Endothelial cell of umbilical vein (primary cell): ENCODE measurements at regions not wholly inside any gene's neighbourhood (a gene's known extent, or its start where the extent isn't known, plus 50 kb on each side); places are given as distances from the start of the nearest gene placed in this dataset.

Experiments
- BruUV-seq: library from RNA; stranded (reverse); fragments of 400-500 nt; replicated peaks from 2 replicates; lab custom pipeline; 2021; lab: Mats Ljungman, UMichigan
- CTCF ChIA-PET: fragments of 300-600, 350-600 bp; sonication (Branson Sonifier 250); formaldehyde crosslinking; loops from one replicate; lab custom pipeline; 2021; ENCODE audit warnings: antibody characterized with exemption, inconsistent platforms; lab: Charles Lee
- POLR2A ChIA-PET: fragments of 300-600, 350-600 bp; sonication (Branson Sonifier 250); formaldehyde crosslinking; loops from one replicate; lab custom pipeline; 2021; ENCODE audit warnings: antibody characterized with exemption, inconsistent platforms; lab: Charles Lee
- DNase-seq: peaks from one replicate; pipeline ENCODE4 v3.0.0-alpha.2; 2011; ENCODE audit warnings: low read depth, low spot score
- FAIRE-seq: peaks from 2 replicates; lab custom pipeline; 2011; peaks lifted over from hg19 to GRCh38; lab: Jason Lieb, UNC
- H2AFZ ChIP-seq: 2 replicates; pipeline ENCODE4 v1.6.0; 2012; ENCODE audit warnings: low read depth, low read length, control low read depth, inconsistent platforms
- H3K27ac ChIP-seq: 2 replicates; pipeline ENCODE4 v1.5.1; 2011; ENCODE audit warnings: low read depth, mild to moderate bottlenecking, control low read depth, low read length, moderate library complexity; ENCODE audit not compliant: insufficient read depth
- H3K27me3 ChIP-seq, 2 experiments: 2 replicates each; pipeline versions ENCODE4 v1.6.0 to v1.6.1; 2011; ENCODE audit warnings: low read length in 2 of 2, mixed read lengths in 1 of 2; ENCODE audit not compliant: control insufficient read depth in 2 of 2, insufficient read depth in 2 of 2
- H3K36me3 ChIP-seq, 2 experiments: 2 replicates in 1 of 2; 3 replicates in 1 of 2; pipeline ENCODE4 v1.5.1; 2011; ENCODE audit warnings: low read length in 2 of 2, mild to moderate bottlenecking in 1 of 2, moderate library complexity in 1 of 2; ENCODE audit not compliant: control insufficient read depth in 2 of 2, insufficient read depth in 2 of 2; ENCODE audit errors: extremely low read depth in 1 of 2
- H3K4me1 ChIP-seq: 3 replicates; pipeline ENCODE4 v1.5.1; 2011; ENCODE audit warnings: mild to moderate bottlenecking, low read length; ENCODE audit not compliant: control insufficient read depth, insufficient read depth; ENCODE audit errors: extremely low read depth
- H3K4me2 ChIP-seq: 2 replicates; pipeline ENCODE4 v1.6.1; 2011; ENCODE audit warnings: low read length, control low read depth, mixed read lengths; ENCODE audit not compliant: insufficient read depth
- H3K4me3 ChIP-seq, 3 experiments: fragments of 200-600 bp in 1 of 3; sonication (generic), shearing (Covaris generic) in 1 of 3; replicated peaks in 1 of 3; 2 replicates each; pipeline ENCODE4 v1.5.1; 2011 to 2016; ENCODE audit warnings: control low read depth in 3 of 3, low read length in 3 of 3, mild to moderate bottlenecking in 2 of 3, inconsistent platforms in 1 of 3, low read depth in 1 of 3, moderate library complexity in 1 of 3; ENCODE audit not compliant: insufficient read depth in 1 of 3
- H3K79me2 ChIP-seq: 2 replicates; pipeline ENCODE4 v1.6.0; 2012; ENCODE audit warnings: low read length, inconsistent platforms; ENCODE audit not compliant: control insufficient read depth, insufficient read depth
- H3K9ac ChIP-seq: replicated peaks from 2 replicates; pipeline ENCODE3; 2011; ENCODE audit warnings: low read length, control low read depth; ENCODE audit not compliant: insufficient read depth; ENCODE audit errors: extremely low read depth
- H3K9me1 ChIP-seq: replicated peaks from 3 replicates; pipeline ENCODE4 v1.6.0; 2011; ENCODE audit warnings: mild to moderate bottlenecking, low read length; ENCODE audit not compliant: control insufficient read depth, insufficient read depth; ENCODE audit errors: extremely low read depth
- H3K9me3 ChIP-seq: replicated peaks from 2 replicates; pipeline ENCODE4 v1.5.1; 2012; ENCODE audit warnings: low read length, inconsistent platforms; ENCODE audit not compliant: control insufficient read depth, insufficient read depth
- H4K20me1 ChIP-seq: replicated peaks from 2 replicates; pipeline ENCODE3; 2011; ENCODE audit warnings: mild to moderate bottlenecking, low read length; ENCODE audit not compliant: control insufficient read depth, insufficient read depth; ENCODE audit errors: extremely low read depth
- EZH2 ChIP-seq: IDR thresholded peaks from 2 replicates; pipeline ENCODE4 v1.6.1; 2012; ENCODE audit warnings: borderline replicate concordance, low read depth, mild to moderate bottlenecking, moderate library complexity, low read length, inconsistent platforms; ENCODE audit not compliant: severe bottlenecking
- FOS ChIP-seq: IDR thresholded peaks from 2 replicates; pipeline ENCODE4 v1.6.1; 2011; ENCODE audit warnings: mild to moderate bottlenecking, low read length, moderate library complexity, borderline replicate concordance; ENCODE audit not compliant: insufficient read depth
- GATA2 ChIP-seq: IDR thresholded peaks from 2 replicates; pipeline ENCODE4 v1.7.0; 2011; ENCODE audit warnings: low read depth, mild to moderate bottlenecking, moderate library complexity, mixed read lengths, low read length; ENCODE audit not compliant: insufficient read length, insufficient read depth
- JUN ChIP-seq: IDR thresholded peaks from 2 replicates; pipeline ENCODE4 v1.6.1; 2011; ENCODE audit warnings: borderline replicate concordance, low read depth; ENCODE audit not compliant: insufficient read length, insufficient read depth
- MAX ChIP-seq: IDR thresholded peaks from 2 replicates; pipeline ENCODE4 v1.6.1; 2011; ENCODE audit not compliant: insufficient read depth, insufficient read length
- MYC ChIP-seq: IDR thresholded peaks from one replicate; pipeline ENCODE4 v1.6.1; 2011; ENCODE audit warnings: mild to moderate bottlenecking, low read depth, low read length
- POLR2A ChIP-seq: IDR thresholded peaks from 2 replicates; pipeline ENCODE4 v1.6.1; 2012; ENCODE audit warnings: low read depth, mild to moderate bottlenecking, control low read depth, low read length
- POLR2AphosphoS5 ChIP-seq: IDR thresholded peaks from 2 replicates; pipeline ENCODE4 v1.6.1; 2012; ENCODE audit warnings: low read depth, mild to moderate bottlenecking, control low read depth, low read length, moderate library complexity; ENCODE audit not compliant: insufficient read depth
- dilution Hi-C: fragments of 300-500 bp; cut with MboI; formaldehyde crosslinking; loops from one replicate; pipeline ENCODE4 v1.15.0; 2019; ENCODE audit warnings: low sequenced_read_pairs; ENCODE audit not compliant: extremely low pct_ligation_motif_present
- intact Hi-C: fragments of 100-400 bp; cut with micrococcal nuclease; formaldehyde crosslinking; loops from one replicate; pipeline ENCODE4 v1.10.0; 2022
- TF ChIP-seq, protein P1 (sequence below), 2 donors: IDR thresholded peaks; 1 replicate in 1 of 2; 2 replicates in 1 of 2; pipeline ENCODE4 v1.5.1; 2011; ENCODE audit warnings: low read length in 2 of 2, mild to moderate bottlenecking in 2 of 2, moderate library complexity in 2 of 2, control low read depth in 1 of 2, inconsistent platforms in 1 of 2, low read depth in 1 of 2; ENCODE audit not compliant: insufficient read depth in 1 of 2; ENCODE audit errors: extremely low read depth in 1 of 2

DNA sequence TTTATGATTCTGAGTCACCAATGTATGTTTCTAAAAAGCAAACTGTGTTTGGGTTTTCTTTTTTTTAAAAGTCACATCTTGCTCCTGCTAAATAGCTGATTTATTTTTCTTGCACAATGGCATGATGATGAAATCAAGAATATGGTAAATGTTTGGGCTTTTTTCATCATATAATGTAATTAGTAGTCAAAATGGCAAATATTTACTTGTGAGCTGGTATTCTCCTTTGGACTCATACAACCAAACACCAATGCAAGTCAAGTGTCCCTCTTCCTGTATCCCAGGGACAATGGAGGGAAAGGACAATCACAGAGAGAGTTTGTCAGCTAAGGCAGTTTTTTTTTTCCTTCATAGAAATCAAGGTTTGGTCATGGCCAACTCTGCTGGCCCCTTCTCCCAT, 94.6 kb upstream of the RALGPS2 start:
- no peaks in the 10 kb centered on the region for H3K27me3 ChIP-seq
- intact Hi-C loops (no loop called here), dilution Hi-C loops (no loop called here)
- no peaks in the 10 kb centered on the region for H3K36me3 ChIP-seq
- no peak for DNase-seq
- H3K4me2 ChIP-seq = no peak overlapping the region
- no peaks in the 10 kb centered on the region for H3K9me3 ChIP-seq
- no peaks in the 10 kb centered on the region for H3K4me1 ChIP-seq
- H3K27ac ChIP-seq = no peak overlapping the region
- H3K4me3 ChIP-seq = no peak overlapping the region
- no peaks in the 10 kb centered on the region for H3K9me1 ChIP-seq
- BruUV-seq = no TSS peak
- H2AFZ ChIP-seq = no peak overlapping the region
- TF ChIP-seq POLR2A (no peak), FOS (no peak), MYC (no peak), GATA2 (no peak), MAX (no peak), POLR2AphosphoS5 (no peak), EZH2 (no peak), JUN (no peak)
- TF ChIP-seq, protein P1, sequence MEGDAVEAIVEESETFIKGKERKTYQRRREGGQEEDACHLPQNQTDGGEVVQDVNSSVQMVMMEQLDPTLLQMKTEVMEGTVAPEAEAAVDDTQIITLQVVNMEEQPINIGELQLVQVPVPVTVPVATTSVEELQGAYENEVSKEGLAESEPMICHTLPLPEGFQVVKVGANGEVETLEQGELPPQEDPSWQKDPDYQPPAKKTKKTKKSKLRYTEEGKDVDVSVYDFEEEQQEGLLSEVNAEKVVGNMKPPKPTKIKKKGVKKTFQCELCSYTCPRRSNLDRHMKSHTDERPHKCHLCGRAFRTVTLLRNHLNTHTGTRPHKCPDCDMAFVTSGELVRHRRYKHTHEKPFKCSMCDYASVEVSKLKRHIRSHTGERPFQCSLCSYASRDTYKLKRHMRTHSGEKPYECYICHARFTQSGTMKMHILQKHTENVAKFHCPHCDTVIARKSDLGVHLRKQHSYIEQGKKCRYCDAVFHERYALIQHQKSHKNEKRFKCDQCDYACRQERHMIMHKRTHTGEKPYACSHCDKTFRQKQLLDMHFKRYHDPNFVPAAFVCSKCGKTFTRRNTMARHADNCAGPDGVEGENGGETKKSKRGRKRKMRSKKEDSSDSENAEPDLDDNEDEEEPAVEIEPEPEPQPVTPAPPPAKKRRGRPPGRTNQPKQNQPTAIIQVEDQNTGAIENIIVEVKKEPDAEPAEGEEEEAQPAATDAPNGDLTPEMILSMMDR (IDR thresholded peaks at IDR 0.05; ENCODE audit: extremely low read depth in 1 of 2, insufficient read depth in 1 of 2, low read depth in 1 of 2, low read length in 2 of 2) = no peak
- ChIA-PET CTCF (interaction anchor here (1.2 kb wide), 1 partner anchor 25 kb away, joined by 3 read pairs; no protein-coding TSS in a partner anchor), POLR2A (interaction anchor here (0.5 kb wide), 1 partner anchor 187 kb away, joined by 4 read pairs; no protein-coding TSS in a partner anchor)
- no peak overlapping the region for H3K9ac ChIP-seq
- H3K79me2 ChIP-seq = no peaks in the 10 kb centered on the region
- no peaks in the 10 kb centered on the region for H4K20me1 ChIP-seq
- no peak for FAIRE-seq
